A549 (cell line): ENCODE measurements at regions not wholly inside any gene's neighbourhood (a gene's known extent, or its start where the extent isn't known, plus 50 kb on each side); places are given as distances from the start of the nearest gene placed in this dataset.

Experiments
- ATAC-seq, 2 experiments: fragments of 200-7000 bp in 1 of 2; fragments of >200 bp in 1 of 2; cut with Nextera tagmentation in 1 of 2; cut with Tn5 transposase in 1 of 2; 3 replicates each; pipeline versions ENCODE4 v1.8.0 to v1.9.1; 2018 to 2020; ENCODE audit warnings: mild to moderate bottlenecking in 1 of 2, moderate library complexity in 1 of 2
- CTCF ChIA-PET: fragments of 300-600 bp; sonication (Branson Sonifier 250); formaldehyde crosslinking; extraction: SDS; loops from one replicate; lab custom pipeline; 2021; ENCODE audit warnings: antibody characterized with exemption, inconsistent platforms; lab: Yijun Ruan, JAX
- POLR2A ChIA-PET: fragments of 350-600 bp; formaldehyde crosslinking; extraction: SDS; loops from one replicate; lab custom pipeline; 2021; ENCODE audit warnings: antibody characterized with exemption, inconsistent platforms; lab: Yijun Ruan, JAX
- DNase-seq, 2 experiments: peaks; one replicate each; pipeline versions ENCODE4 v3.0.0 to v3.0.0-alpha.2; 2011 to 2016; ENCODE audit warnings: low read depth in 1 of 2, low spot score in 1 of 2
- FAIRE-seq: peaks from 2 replicates; lab custom pipeline; 2011; peaks lifted over from hg19 to GRCh38; lab: Jason Lieb, UNC
- H3K27ac ChIP-seq, 2 experiments: fragments of >200 bp; sonication (Bioruptor Twin); formaldehyde crosslinking; 3 replicates each; pipeline ENCODE4 v1.5.1; 2016 to 2017
- H3K4me1 ChIP-seq: fragments of >200 bp; sonication (Bioruptor Twin); formaldehyde crosslinking; 3 replicates; pipeline ENCODE4 v1.6.1; 2016
- H3K4me2 ChIP-seq: fragments of >200 bp; sonication (Bioruptor Twin); formaldehyde crosslinking; 3 replicates; pipeline ENCODE4 v1.6.1; 2016
- H3K4me3 ChIP-seq: fragments of >200 bp; sonication (Bioruptor Twin); formaldehyde crosslinking; 3 replicates; pipeline ENCODE4 v1.5.1; 2016
- H3K9me3 ChIP-seq: fragments of >200 bp; sonication (Bioruptor Twin); formaldehyde crosslinking; 3 replicates; pipeline ENCODE4 v1.6.1; 2016
- BHLHE40 ChIP-seq: IDR thresholded peaks from 2 replicates; pipeline ENCODE4 v1.6.1; 2012; ENCODE audit warnings: low read depth, low read length, inconsistent platforms
- CBX8 ChIP-seq: fragments of 200-600 bp; sonication (generic); IDR thresholded peaks from 2 replicates; pipeline ENCODE4 v1.6.1; 2016
- CHD4 ChIP-seq: fragments of 200-600 bp; sonication (generic); IDR thresholded peaks from 2 replicates; pipeline ENCODE4 v1.6.1; 2016; ENCODE audit warnings: antibody characterized with exemption, mild to moderate bottlenecking, borderline replicate concordance
- EP300 ChIP-seq, 2 experiments: fragments of >200 bp; sonication (Bioruptor Twin); formaldehyde crosslinking; IDR thresholded peaks; 2 replicates in 1 of 2; 3 replicates in 1 of 2; pipeline ENCODE4 v1.6.1; 2016 to 2017
- ESRRA ChIP-seq: fragments of 150-350 bp; IDR thresholded peaks from 2 replicates; pipeline ENCODE4 v1.6.1; 2014; ENCODE audit warnings: mild to moderate bottlenecking, low read length, borderline replicate concordance
- FOSB ChIP-seq: fragments of 250-450 bp; sonication (Bioruptor Pico); IDR thresholded peaks from 2 replicates; pipeline ENCODE4 v1.5.0; 2020; ENCODE audit warnings: mild to moderate bottlenecking, moderate library complexity
- FOSL2 ChIP-seq, 2 experiments: fragments of 450-650 bp in 1 of 2; fragments of >200 bp in 1 of 2; sonication (Bioruptor Twin) in 1 of 2; formaldehyde crosslinking; IDR thresholded peaks; 2 replicates each; pipeline versions ENCODE4 v1.5.0 to v1.6.1; 2016 to 2020; ENCODE audit warnings: mild to moderate bottlenecking in 1 of 2, moderate library complexity in 1 of 2
- GATA3 ChIP-seq: IDR thresholded peaks from 2 replicates; pipeline ENCODE4 v1.6.1; 2012; ENCODE audit warnings: borderline replicate concordance
- HOXA7 ChIP-seq: fragments of 250-450 bp; sonication (Bioruptor Pico); IDR thresholded peaks from 2 replicates; pipeline ENCODE4 v1.5.0; 2020; ENCODE audit warnings: mild to moderate bottlenecking, moderate library complexity
- HOXB13 ChIP-seq: fragments of 250-450 bp; sonication (Bioruptor Pico); IDR thresholded peaks from 2 replicates; pipeline ENCODE4 v1.5.0; 2020; ENCODE audit warnings: low read depth, mild to moderate bottlenecking, moderate library complexity
- JUN ChIP-seq, 2 experiments: fragments of >200 bp; sonication (Bioruptor Twin); formaldehyde crosslinking; IDR thresholded peaks; 2 replicates in 1 of 2; 3 replicates in 1 of 2; pipeline ENCODE4 v1.6.1; 2016 to 2017
- KDM5A ChIP-seq: fragments of 200-600 bp; sonication (generic); IDR thresholded peaks from 2 replicates; pipeline ENCODE4 v1.6.1; 2016; ENCODE audit warnings: antibody characterized with exemption, mild to moderate bottlenecking
- MAZ ChIP-seq: fragments of 150-350 bp; IDR thresholded peaks from 2 replicates; pipeline ENCODE4 v1.6.1; 2014; ENCODE audit warnings: antibody characterized with exemption, low read depth, low read length, borderline replicate concordance
- MYC ChIP-seq: IDR thresholded peaks from 2 replicates; pipeline ENCODE4 v1.6.1; 2012; ENCODE audit warnings: mild to moderate bottlenecking, inconsistent platforms, low read length, improper control_type of control experiment, borderline replicate concordance
- NR3C1 ChIP-seq: fragments of >200 bp; sonication (Bioruptor Twin); formaldehyde crosslinking; IDR thresholded peaks from 3 replicates; pipeline ENCODE4 v1.6.1; 2017
- RARB ChIP-seq: fragments of 250-450 bp; sonication (Bioruptor Pico); IDR thresholded peaks from 2 replicates; pipeline ENCODE4 v1.8.0; 2021; ENCODE audit warnings: mild to moderate bottlenecking, moderate library complexity
- RCOR1 ChIP-seq: fragments of 150-350 bp; IDR thresholded peaks from 2 replicates; pipeline ENCODE4 v1.6.1; 2014; ENCODE audit warnings: antibody characterized with exemption, low read length, low read depth
- RNF2 ChIP-seq: fragments of 200-600 bp; sonication (generic); IDR thresholded peaks from 2 replicates; pipeline ENCODE4 v1.6.1; 2016; ENCODE audit warnings: low read depth, mild to moderate bottlenecking, antibody characterized with exemption, moderate library complexity, borderline replicate concordance
- TP53 ChIP-seq: fragments of 250-450 bp; sonication (Bioruptor Pico); IDR thresholded peaks from 2 replicates; pipeline ENCODE4 v1.5.0; 2021; ENCODE audit warnings: mild to moderate bottlenecking, moderate library complexity
- ZFP36 ChIP-seq: fragments of 450-650 bp; IDR thresholded peaks from 2 replicates; pipeline ENCODE4 v1.6.1; 2014; ENCODE audit warnings: borderline replicate concordance; ENCODE audit not compliant: partially characterized antibody
- ZNF302 ChIP-seq: fragments of 250-450 bp; sonication (Bioruptor Pico); IDR thresholded peaks from 2 replicates; pipeline ENCODE4 v1.9.0; 2021; ENCODE audit warnings: inconsistent platforms, mild to moderate bottlenecking, moderate library complexity
- WGBS: methylation state at CpG from one replicate; pipeline ENCODE4 v1.1.6; 2017; ENCODE audit errors: missing lambda C conversion rate; 5-methylcytosine and 5-hydroxymethylcytosine counted together
- TF ChIP-seq, protein P1 (sequence below): fragments of 150-350 bp; IDR thresholded peaks from 2 replicates; pipeline ENCODE4 v1.6.1; 2014; ENCODE audit warnings: low read depth, mild to moderate bottlenecking, low read length
- TF ChIP-seq, protein P2 (sequence below): fragments of 250-450 bp; sonication (Bioruptor Pico); IDR thresholded peaks from 2 replicates; pipeline ENCODE4 v1.5.0; 2021; ENCODE audit warnings: mild to moderate bottlenecking, moderate library complexity, borderline replicate concordance
- TF ChIP-seq, protein P3 (sequence below): fragments of >200 bp; sonication (Bioruptor Twin); formaldehyde crosslinking; IDR thresholded peaks from 2 replicates; pipeline ENCODE4 v1.6.1; 2016
- TF ChIP-seq, protein P4 (sequence below): fragments of >200 bp; sonication (Bioruptor Twin); formaldehyde crosslinking; IDR thresholded peaks from 3 replicates; pipeline ENCODE4 v1.6.1; 2016

DNA sequence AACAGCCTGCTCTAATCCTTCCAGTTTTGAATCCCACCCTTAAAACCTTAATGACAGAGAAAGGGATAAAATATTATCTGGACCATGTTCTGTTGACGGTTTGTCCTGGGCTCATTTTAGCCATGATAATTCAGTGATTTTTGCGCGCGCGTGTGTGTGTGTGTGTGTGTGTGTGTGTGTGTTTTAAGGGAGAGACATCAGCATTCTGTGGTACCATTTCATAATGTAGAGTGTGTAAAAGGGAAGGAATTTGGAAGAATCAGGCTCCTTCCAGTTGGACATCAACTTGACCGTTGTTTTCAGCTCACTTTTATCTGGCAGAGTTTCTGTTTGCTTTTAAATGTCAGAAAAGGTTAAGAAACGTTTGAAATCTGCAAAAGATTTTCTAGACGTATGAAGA is 535.5 kb downstream of the TNS1 start:
- no peak for TF ChIP-seq TP53 (CRISPR knock-in tag)
- no peak for TF ChIP-seq HOXA7 (CRISPR knock-in tag)
- no peak for TF ChIP-seq CBX8
- TF ChIP-seq, protein P1, sequence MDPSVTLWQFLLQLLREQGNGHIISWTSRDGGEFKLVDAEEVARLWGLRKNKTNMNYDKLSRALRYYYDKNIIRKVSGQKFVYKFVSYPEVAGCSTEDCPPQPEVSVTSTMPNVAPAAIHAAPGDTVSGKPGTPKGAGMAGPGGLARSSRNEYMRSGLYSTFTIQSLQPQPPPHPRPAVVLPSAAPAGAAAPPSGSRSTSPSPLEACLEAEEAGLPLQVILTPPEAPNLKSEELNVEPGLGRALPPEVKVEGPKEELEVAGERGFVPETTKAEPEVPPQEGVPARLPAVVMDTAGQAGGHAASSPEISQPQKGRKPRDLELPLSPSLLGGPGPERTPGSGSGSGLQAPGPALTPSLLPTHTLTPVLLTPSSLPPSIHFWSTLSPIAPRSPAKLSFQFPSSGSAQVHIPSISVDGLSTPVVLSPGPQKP, result no peak
- no peak for TF ChIP-seq EP300 (IDR thresholded peaks at IDR 0.05)
- no peak for TF ChIP-seq ESRRA
- no peak for TF ChIP-seq JUN (IDR thresholded peaks at IDR 0.05)
- TF ChIP-seq FOSL2 (IDR thresholded peaks at IDR 0.05), result no peak
- TF ChIP-seq FOSL2 (CRISPR knock-in tag; IDR thresholded peaks at IDR 0.05), result no peak
- TF ChIP-seq, protein P2, sequence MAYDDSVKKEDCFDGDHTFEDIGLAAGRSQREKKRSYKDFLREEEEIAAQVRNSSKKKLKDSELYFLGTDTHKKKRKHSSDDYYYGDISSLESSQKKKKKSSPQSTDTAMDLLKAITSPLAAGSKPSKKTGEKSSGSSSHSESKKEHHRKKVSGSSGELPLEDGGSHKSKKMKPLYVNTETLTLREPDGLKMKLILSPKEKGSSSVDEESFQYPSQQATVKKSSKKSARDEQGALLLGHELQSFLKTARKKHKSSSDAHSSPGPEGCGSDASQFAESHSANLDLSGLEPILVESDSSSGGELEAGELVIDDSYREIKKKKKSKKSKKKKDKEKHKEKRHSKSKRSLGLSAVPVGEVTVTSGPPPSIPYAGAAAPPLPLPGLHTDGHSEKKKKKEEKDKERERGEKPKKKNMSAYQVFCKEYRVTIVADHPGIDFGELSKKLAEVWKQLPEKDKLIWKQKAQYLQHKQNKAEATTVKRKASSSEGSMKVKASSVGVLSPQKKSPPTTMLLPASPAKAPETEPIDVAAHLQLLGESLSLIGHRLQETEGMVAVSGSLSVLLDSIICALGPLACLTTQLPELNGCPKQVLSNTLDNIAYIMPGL (CRISPR knock-in tag), result no peak
- no peak for TF ChIP-seq GATA3
- H3K4me3 ChIP-seq, result no peak overlapping the region
- ATAC-seq (no peak), DNase-seq (no peak), FAIRE-seq (no peak)
- no peak overlapping the region for H3K4me2 ChIP-seq
- no peaks in the 10 kb centered on the region for H3K4me1 ChIP-seq
- WGBS, result 49% methylated on average over 8 of the region's 8 CpGs
- no peak overlapping the region for H3K27ac ChIP-seq
- ChIA-PET POLR2A (no interaction called here), CTCF (no interaction called here)
- H3K9me3 ChIP-seq, result no peaks in the 10 kb centered on the region

DNA sequence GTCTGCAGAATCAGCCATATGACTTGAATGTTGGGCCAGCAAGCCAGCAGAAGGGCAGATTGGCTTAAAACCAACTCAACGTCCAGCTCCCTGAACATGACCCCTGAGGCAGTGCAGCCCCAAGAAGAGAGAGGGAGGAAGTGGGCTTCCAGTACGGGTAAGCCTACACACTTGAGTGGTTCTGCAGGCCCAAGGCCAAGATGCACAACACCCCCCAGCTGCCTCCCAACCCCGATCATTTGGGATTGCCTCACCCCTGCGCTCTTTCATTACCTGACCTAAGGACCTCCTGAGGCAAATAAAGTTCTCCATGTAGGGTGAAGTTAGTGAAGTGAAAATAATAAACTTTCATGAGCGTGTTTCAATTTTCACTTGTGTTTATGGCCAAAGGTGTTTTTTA is 536.0 kb downstream of the TNS1 start:
- CTCF ChIA-PET, result no interaction called here
- no peaks in the 10 kb centered on the region for H3K9me3 ChIP-seq
- ATAC-seq, result no peak
- POLR2A ChIA-PET, result no interaction called here
- TF ChIP-seq BHLHE40, result no peak
- no peak for TF ChIP-seq HOXB13 (CRISPR knock-in tag)
- TF ChIP-seq RARB (CRISPR knock-in tag), result no peak
- TF ChIP-seq, protein P3, sequence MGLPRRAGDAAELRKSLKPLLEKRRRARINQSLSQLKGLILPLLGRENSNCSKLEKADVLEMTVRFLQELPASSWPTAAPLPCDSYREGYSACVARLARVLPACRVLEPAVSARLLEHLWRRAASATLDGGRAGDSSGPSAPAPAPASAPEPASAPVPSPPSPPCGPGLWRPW, result no peak
- TF ChIP-seq, protein P4, sequence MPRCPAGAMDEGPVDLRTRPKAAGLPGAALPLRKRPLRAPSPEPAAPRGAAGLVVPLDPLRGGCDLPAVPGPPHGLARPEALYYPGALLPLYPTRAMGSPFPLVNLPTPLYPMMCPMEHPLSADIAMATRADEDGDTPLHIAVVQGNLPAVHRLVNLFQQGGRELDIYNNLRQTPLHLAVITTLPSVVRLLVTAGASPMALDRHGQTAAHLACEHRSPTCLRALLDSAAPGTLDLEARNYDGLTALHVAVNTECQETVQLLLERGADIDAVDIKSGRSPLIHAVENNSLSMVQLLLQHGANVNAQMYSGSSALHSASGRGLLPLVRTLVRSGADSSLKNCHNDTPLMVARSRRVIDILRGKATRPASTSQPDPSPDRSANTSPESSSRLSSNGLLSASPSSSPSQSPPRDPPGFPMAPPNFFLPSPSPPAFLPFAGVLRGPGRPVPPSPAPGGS, result no peak
- TF ChIP-seq NR3C1, result no peak
- no peak for TF ChIP-seq HOXA7 (CRISPR knock-in tag)
- no peak for TF ChIP-seq GATA3
- no peak for TF ChIP-seq ZFP36
- TF ChIP-seq RCOR1, result no peak
- no peak for DNase-seq
- H3K4me3 ChIP-seq, result no peak overlapping the region
- H3K4me2 ChIP-seq, result no peak overlapping the region
- WGBS, result 68% methylated on average over 5 of the region's 5 CpGs
- no peak for FAIRE-seq
- no peaks in the 10 kb centered on the region for H3K4me1 ChIP-seq
- no peak overlapping the region for H3K27ac ChIP-seq

DNA sequence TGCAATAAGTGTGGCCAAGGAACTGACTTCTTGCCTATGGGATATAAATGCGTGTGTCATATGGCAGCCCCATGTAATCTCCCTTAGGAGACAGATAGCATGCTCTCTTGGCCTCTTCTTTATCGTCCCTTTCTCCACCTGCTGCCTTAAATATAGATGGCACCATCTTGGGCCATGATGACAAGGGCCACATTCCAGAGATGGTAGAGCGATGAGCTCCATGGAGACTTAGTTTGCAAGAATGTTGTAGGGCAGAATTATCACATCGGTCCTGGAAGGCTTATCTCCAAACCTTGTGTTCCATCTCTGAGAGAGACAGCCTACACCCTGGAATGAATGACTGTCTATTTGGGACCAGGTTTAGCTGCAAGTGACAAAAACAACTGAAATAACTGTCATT is 536.7 kb downstream of the TNS1 start:
- H3K4me3 ChIP-seq, result no peak overlapping the region
- 68% methylated on average over 4 of the region's 4 CpGs for WGBS
- CTCF ChIA-PET, result no interaction called here

More for the DNA sequence above, 536.7 kb downstream of the TNS1 start:
- Histone ChIP-seq H3K27ac (no peak overlapping the region), H3K4me2 (no peak overlapping the region), H3K4me1 (no peaks in the 10 kb centered on the region), H3K9me3 (no peaks in the 10 kb centered on the region)
- TF ChIP-seq CHD4, result no peak
- TF ChIP-seq MYC, result no peak
- no peak for TF ChIP-seq KDM5A
- no peak for TF ChIP-seq MAZ
- TF ChIP-seq FOSB, result no peak
- no peak for TF ChIP-seq ZNF302 (CRISPR knock-in tag)
- TF ChIP-seq RNF2, result no peak
- POLR2A ChIA-PET, result no interaction called here
- FAIRE-seq, result no peak
- no peak for ATAC-seq
- no peak for DNase-seq
